Liver (tissue), 8 donors: ENCODE measurements at regions not wholly inside any gene's neighbourhood (a gene's known extent, or its start where the extent isn't known, plus 50 kb on each side); places are given as distances from the start of the nearest gene placed in this dataset.

Source experiments
- DNase-seq: peaks from one replicate; pipeline ENCODE4 v3.0.0-alpha.2; 2017; ENCODE audit warnings: low spot score
- H3K27ac ChIP-seq, 2 donors: one replicate each; pipeline ENCODE4 v1.7.0; 2013; ENCODE audit warnings: inconsistent platforms in 2 of 2, low read length in 2 of 2, control low read depth in 1 of 2, low read depth in 1 of 2, mild to moderate bottlenecking in 1 of 2
- H3K27me3 ChIP-seq, 4 donors: one replicate each; pipeline versions ENCODE4 v1.6.1 to v1.7.0; 2013; ENCODE audit warnings: low read length in 3 of 4, inconsistent platforms in 1 of 4, mild to moderate bottlenecking in 1 of 4, moderate library complexity in 1 of 4; ENCODE audit not compliant: control insufficient read depth in 4 of 4, insufficient read depth in 4 of 4
- H3K36me3 ChIP-seq, 4 donors: one replicate each; pipeline versions ENCODE4 v1.6.1 to v1.7.0; 2013; ENCODE audit warnings: low read length in 3 of 4, mild to moderate bottlenecking in 3 of 4, low read depth in 1 of 4, moderate library complexity in 1 of 4; ENCODE audit not compliant: control insufficient read depth in 4 of 4, insufficient read depth in 3 of 4
- H3K4me1 ChIP-seq, 4 donors: one replicate each; pipeline versions ENCODE4 v1.6.1 to v1.7.0; 2013; ENCODE audit warnings: low read length in 3 of 4, mild to moderate bottlenecking in 3 of 4, moderate library complexity in 1 of 4; ENCODE audit not compliant: control insufficient read depth in 4 of 4, insufficient read depth in 4 of 4
- H3K4me3 ChIP-seq, 3 donors: one replicate each; pipeline versions ENCODE4 v1.6.1 to v1.7.0; 2013; ENCODE audit warnings: low read length in 3 of 3, control low read depth in 1 of 3, low read depth in 1 of 3, mild to moderate bottlenecking in 1 of 3
- H3K9ac ChIP-seq, 2 donors: one replicate each; pipeline ENCODE4 v1.7.0; 2013; ENCODE audit warnings: low read length in 2 of 2, mild to moderate bottlenecking in 2 of 2, moderate library complexity in 2 of 2, control low read depth in 1 of 2, low read depth in 1 of 2
- H3K9me3 ChIP-seq, 4 donors: one replicate each; pipeline versions ENCODE4 v1.6.1 to v1.7.0; 2013; ENCODE audit warnings: low read length in 3 of 4; ENCODE audit not compliant: control insufficient read depth in 4 of 4
- FOXA2 ChIP-seq: IDR thresholded peaks from 2 replicates; pipeline ENCODE4 v1.6.1; 2016; ENCODE audit warnings: antibody characterized with exemption
- GABPA ChIP-seq, 2 donors: IDR thresholded peaks in 1 of 2; conservative IDR thresholded peaks in 1 of 2; 2 replicates each; pipeline ENCODE4 v1.6.1; 2016; ENCODE audit warnings: antibody characterized with exemption in 2 of 2, mild to moderate bottlenecking in 1 of 2, moderate library complexity in 1 of 2
- HNF4A ChIP-seq, 2 donors: conservative IDR thresholded peaks; 2 replicates each; pipeline ENCODE4 v1.6.1; 2016; ENCODE audit warnings: antibody characterized with exemption in 2 of 2, mild to moderate bottlenecking in 2 of 2
- HNF4G ChIP-seq: IDR thresholded peaks from 2 replicates; pipeline ENCODE4 v1.6.1; 2016; ENCODE audit warnings: antibody characterized with exemption
- JUND ChIP-seq, 2 donors: IDR thresholded peaks; 2 replicates each; pipeline ENCODE4 v1.6.1; 2016; ENCODE audit warnings: antibody characterized with exemption in 2 of 2
- RAD21 ChIP-seq, 2 donors: IDR thresholded peaks; 2 replicates each; pipeline ENCODE4 v1.6.1; 2016; ENCODE audit warnings: antibody characterized with exemption in 2 of 2, mild to moderate bottlenecking in 2 of 2
- TAF1 ChIP-seq: conservative IDR thresholded peaks from 2 replicates; pipeline ENCODE4 v1.6.1; 2016; ENCODE audit warnings: antibody characterized with exemption, mild to moderate bottlenecking
- YY1 ChIP-seq: IDR thresholded peaks from 2 replicates; pipeline ENCODE4 v1.6.1; 2016; ENCODE audit warnings: antibody characterized with exemption, mild to moderate bottlenecking
- WGBS: extraction: QIAGEN DNeasy Blood & Tissue Kit; methylation state at CpG from one replicate; pipeline ENCODE4 v1.1.7; 2013; 5-methylcytosine and 5-hydroxymethylcytosine counted together
- TF ChIP-seq, protein P1 (sequence below): fragments of 150-350 bp; IDR thresholded peaks from 2 replicates; pipeline ENCODE4 v1.5.1; 2017; ENCODE audit warnings: improper control_type of control experiment, low read depth, low read length; ENCODE audit not compliant: missing input control
- TF ChIP-seq, protein P2 (sequence below): IDR thresholded peaks from 2 replicates; pipeline ENCODE4 v1.6.1; 2016; ENCODE audit warnings: antibody characterized with exemption
- TF ChIP-seq, protein P3 (sequence below): IDR thresholded peaks from 2 replicates; pipeline ENCODE4 v1.6.1; 2016; ENCODE audit warnings: antibody characterized with exemption
- TF ChIP-seq, protein P4 (sequence below): IDR thresholded peaks from 2 replicates; pipeline ENCODE4 v1.6.1; 2016; ENCODE audit warnings: antibody characterized with exemption, mild to moderate bottlenecking
- TF ChIP-seq, protein P5 (sequence below): IDR thresholded peaks from 2 replicates; pipeline ENCODE4 v1.6.1; 2016; ENCODE audit warnings: antibody characterized with exemption
- donor health status: healthy.
- donor health status: healthy.
- donor health status: healthy.
- donor health status: healthy.
- donor health status: healthy.

DNA sequence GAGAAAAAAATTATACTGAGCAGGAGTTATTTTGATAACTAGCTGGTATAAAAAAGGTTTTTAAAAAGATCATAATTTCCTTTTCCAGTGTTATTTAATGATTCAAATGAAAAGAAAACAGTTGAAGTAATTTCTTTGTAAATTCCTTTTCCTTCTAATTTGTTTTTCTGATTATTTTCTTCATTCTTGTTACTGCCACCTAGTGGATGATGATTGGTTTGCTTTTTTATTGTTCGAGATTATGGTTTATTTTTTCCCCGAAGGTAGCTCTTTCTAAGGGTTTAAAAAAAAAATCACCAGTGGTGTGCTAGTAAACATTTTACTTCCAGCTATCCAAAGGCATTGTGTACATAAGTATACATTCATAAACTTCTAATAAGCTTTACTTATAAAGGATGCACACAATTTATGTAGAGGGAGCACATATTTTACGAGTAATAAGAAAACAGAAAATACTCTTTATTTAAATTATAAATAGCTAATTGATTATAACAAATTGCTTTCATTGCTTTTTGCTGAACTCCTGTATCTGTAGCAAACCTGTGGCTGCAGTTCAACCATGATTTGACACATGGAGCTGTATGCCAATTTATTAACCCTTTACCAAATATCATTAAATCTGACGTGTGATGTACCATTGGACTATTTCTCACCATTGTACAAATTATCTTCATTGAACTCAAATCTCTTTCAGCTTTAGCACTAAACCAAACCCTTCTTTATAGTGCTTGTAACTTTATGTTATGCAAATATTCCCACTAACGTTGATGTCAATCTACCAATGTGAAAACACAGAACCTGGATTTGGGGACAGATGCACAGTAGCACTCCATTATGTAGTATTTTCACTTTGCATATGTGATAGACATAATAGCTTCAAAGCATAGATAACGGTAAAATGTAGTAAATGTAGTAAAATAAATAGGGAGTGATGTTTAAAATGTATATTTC, 97.8 kb upstream of the ANK2 start:
- 46% methylated on average over 6 of the region's 6 CpGs for WGBS
- TF ChIP-seq, protein P1, sequence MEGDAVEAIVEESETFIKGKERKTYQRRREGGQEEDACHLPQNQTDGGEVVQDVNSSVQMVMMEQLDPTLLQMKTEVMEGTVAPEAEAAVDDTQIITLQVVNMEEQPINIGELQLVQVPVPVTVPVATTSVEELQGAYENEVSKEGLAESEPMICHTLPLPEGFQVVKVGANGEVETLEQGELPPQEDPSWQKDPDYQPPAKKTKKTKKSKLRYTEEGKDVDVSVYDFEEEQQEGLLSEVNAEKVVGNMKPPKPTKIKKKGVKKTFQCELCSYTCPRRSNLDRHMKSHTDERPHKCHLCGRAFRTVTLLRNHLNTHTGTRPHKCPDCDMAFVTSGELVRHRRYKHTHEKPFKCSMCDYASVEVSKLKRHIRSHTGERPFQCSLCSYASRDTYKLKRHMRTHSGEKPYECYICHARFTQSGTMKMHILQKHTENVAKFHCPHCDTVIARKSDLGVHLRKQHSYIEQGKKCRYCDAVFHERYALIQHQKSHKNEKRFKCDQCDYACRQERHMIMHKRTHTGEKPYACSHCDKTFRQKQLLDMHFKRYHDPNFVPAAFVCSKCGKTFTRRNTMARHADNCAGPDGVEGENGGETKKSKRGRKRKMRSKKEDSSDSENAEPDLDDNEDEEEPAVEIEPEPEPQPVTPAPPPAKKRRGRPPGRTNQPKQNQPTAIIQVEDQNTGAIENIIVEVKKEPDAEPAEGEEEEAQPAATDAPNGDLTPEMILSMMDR: peak; percentile 48
- TF ChIP-seq RAD21 (IDR thresholded peaks at IDR 0.05): peak; percentile 42 to 64
- TF ChIP-seq, protein P2, sequence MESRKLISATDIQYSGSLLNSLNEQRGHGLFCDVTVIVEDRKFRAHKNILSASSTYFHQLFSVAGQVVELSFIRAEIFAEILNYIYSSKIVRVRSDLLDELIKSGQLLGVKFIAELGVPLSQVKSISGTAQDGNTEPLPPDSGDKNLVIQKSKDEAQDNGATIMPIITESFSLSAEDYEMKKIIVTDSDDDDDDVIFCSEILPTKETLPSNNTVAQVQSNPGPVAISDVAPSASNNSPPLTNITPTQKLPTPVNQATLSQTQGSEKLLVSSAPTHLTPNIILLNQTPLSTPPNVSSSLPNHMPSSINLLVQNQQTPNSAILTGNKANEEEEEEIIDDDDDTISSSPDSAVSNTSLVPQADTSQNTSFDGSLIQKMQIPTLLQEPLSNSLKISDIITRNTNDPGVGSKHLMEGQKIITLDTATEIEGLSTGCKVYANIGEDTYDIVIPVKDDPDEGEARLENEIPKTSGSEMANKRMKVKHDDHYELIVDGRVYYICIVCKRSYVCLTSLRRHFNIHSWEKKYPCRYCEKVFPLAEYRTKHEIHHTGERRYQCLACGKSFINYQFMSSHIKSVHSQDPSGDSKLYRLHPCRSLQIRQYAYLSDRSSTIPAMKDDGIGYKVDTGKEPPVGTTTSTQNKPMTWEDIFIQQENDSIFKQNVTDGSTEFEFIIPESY: no peak
- Histone ChIP-seq H3K27me3 (no peaks in the 10 kb centered on the region), H3K36me3 (no peaks in the 10 kb centered on the region), H3K4me3 (no peak overlapping the region), H3K27ac (no peak overlapping the region), H3K9ac (no peak overlapping the region), H3K9me3 (no peaks in the 10 kb centered on the region), H3K4me1 (no peaks in the 10 kb centered on the region)
- DNase-seq: no peak

DNA sequence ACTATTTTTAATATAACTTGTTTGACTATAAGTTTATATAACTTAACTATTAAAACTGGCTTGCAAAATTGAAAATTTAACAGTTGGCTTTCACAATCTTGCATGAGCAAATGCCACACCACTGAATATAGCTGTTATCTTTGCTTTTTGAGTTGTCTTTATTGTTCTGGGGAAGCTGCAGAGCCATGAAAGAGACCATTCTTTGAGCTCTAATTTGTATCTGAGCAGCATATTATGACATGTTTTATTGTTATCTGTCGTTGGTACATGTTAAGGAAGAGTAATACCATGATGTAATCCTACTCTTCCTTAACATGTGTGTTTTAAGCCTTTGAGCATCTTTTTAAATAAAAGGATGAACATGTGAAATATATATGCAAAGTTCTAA, 97.1 kb upstream of the ANK2 start:
- Histone ChIP-seq H3K9me3 (no peaks in the 10 kb centered on the region), H3K9ac (no peak overlapping the region), H3K27me3 (no peaks in the 10 kb centered on the region), H3K4me3 (no peak overlapping the region), H3K36me3 (no peaks in the 10 kb centered on the region), H3K27ac (no peak overlapping the region), H3K4me1 (no peaks in the 10 kb centered on the region)
- 41% methylated on average over 1 of the region's 1 CpG for WGBS
- DNase-seq: no peak
- no peak for TF ChIP-seq HNF4A (conservative IDR thresholded peaks at IDR 0.05)

DNA sequence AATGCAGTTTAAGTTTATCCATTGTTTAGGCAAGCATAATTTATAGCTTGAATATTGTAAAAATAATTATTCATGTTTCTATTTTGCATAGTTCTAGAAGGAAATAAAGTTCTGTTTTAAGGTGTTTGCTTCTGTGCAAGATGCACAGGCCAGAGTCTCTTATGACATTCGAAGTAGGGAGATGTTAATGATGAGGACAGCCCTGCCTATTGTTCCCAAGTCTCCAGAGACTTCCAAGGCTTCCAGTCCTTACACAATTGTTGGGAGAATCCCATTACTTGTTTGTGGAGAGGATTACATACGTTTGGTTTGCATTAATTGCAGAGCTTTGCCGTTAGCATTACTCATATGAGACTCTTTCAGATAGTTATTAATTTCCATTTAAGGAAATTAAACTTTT, 96.2 kb upstream of the ANK2 start:
- no peak for TF ChIP-seq HNF4A (conservative IDR thresholded peaks at IDR 0.05)
- no peak for TF ChIP-seq JUND (IDR thresholded peaks at IDR 0.05)
- TF ChIP-seq TAF1: no peak
- TF ChIP-seq, protein P3, sequence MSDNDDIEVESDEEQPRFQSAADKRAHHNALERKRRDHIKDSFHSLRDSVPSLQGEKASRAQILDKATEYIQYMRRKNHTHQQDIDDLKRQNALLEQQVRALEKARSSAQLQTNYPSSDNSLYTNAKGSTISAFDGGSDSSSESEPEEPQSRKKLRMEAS: no peak
- no peak for TF ChIP-seq FOXA2
- TF ChIP-seq GABPA (IDR thresholded peaks at IDR 0.05 in 1 of 2, conservative IDR thresholded peaks at IDR 0.05 in 1 of 2): no peak
- TF ChIP-seq, protein P4, sequence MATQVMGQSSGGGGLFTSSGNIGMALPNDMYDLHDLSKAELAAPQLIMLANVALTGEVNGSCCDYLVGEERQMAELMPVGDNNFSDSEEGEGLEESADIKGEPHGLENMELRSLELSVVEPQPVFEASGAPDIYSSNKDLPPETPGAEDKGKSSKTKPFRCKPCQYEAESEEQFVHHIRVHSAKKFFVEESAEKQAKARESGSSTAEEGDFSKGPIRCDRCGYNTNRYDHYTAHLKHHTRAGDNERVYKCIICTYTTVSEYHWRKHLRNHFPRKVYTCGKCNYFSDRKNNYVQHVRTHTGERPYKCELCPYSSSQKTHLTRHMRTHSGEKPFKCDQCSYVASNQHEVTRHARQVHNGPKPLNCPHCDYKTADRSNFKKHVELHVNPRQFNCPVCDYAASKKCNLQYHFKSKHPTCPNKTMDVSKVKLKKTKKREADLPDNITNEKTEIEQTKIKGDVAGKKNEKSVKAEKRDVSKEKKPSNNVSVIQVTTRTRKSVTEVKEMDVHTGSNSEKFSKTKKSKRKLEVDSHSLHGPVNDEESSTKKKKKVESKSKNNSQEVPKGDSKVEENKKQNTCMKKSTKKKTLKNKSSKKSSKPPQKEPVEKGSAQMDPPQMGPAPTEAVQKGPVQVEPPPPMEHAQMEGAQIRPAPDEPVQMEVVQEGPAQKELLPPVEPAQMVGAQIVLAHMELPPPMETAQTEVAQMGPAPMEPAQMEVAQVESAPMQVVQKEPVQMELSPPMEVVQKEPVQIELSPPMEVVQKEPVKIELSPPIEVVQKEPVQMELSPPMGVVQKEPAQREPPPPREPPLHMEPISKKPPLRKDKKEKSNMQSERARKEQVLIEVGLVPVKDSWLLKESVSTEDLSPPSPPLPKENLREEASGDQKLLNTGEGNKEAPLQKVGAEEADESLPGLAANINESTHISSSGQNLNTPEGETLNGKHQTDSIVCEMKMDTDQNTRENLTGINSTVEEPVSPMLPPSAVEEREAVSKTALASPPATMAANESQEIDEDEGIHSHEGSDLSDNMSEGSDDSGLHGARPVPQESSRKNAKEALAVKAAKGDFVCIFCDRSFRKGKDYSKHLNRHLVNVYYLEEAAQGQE: no peak
- no peak for TF ChIP-seq YY1
- TF ChIP-seq HNF4G: no peak
- TF ChIP-seq, protein P5, sequence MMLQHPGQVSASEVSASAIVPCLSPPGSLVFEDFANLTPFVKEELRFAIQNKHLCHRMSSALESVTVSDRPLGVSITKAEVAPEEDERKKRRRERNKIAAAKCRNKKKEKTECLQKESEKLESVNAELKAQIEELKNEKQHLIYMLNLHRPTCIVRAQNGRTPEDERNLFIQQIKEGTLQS: no peak
- TF ChIP-seq RAD21 (IDR thresholded peaks at IDR 0.05): no peak
- TF ChIP-seq, protein P1: no peak
- Histone ChIP-seq H3K9ac (no peak overlapping the region), H3K27ac (no peak overlapping the region), H3K36me3 (no peaks in the 10 kb centered on the region), H3K4me1 (no peaks in the 10 kb centered on the region), H3K4me3 (no peak overlapping the region), H3K9me3 (no peaks in the 10 kb centered on the region), H3K27me3 (no peaks in the 10 kb centered on the region)
- WGBS: 62% methylated on average over 3 of the region's 3 CpGs
- DNase-seq: no peak
